Gastroesophageal sphincter (tissue), 4 donors: ENCODE measurements at regions not wholly inside any gene's neighbourhood (a gene's known extent, or its start where the extent isn't known, plus 50 kb on each side); places are given as distances from the start of the nearest gene placed in this dataset.
"Not testable (repeated sequence)": the region's sequence is repeated elsewhere in the genome, so short reads cannot be mapped to it uniquely, and the experiment has no call there.

ENCODE experiments used
- ATAC-seq: fragments of 150-250 bp; one replicate; pipeline ENCODE4 v1.9.1; 2016; ENCODE audit warnings: mild to moderate bottlenecking, moderate library complexity
- H3K27ac ChIP-seq, 4 donors: fragments of 200-600 bp; sonication (generic) in 3 of 4; 1 replicate in 3 of 4; 2 replicates in 1 of 4; pipeline ENCODE4 v1.5.1; 2016 to 2019
- H3K27me3 ChIP-seq: fragments of 200-600 bp; sonication (generic); one replicate; pipeline ENCODE4 v1.5.1; 2019
- H3K36me3 ChIP-seq, 2 donors: fragments of 200-600 bp; sonication (generic); one replicate each; pipeline ENCODE4 v1.5.1; 2019; ENCODE audit warnings: control low read depth in 1 of 2
- H3K4me1 ChIP-seq, 3 donors: fragments of 200-600 bp; sonication (generic); 1 replicate in 2 of 3; 2 replicates in 1 of 3; pipeline ENCODE4 v1.5.1; 2016 to 2019; ENCODE audit warnings: control low read depth in 2 of 3
- H3K4me3 ChIP-seq, 2 donors: fragments of 200-600 bp; sonication (generic); one replicate each; pipeline ENCODE4 v1.5.1; 2019; ENCODE audit warnings: mild to moderate bottlenecking in 1 of 2, moderate library complexity in 1 of 2
- H3K9me3 ChIP-seq, 3 donors: fragments of 200-600 bp; sonication (generic); one replicate each; pipeline ENCODE4 v1.5.1; 2017 to 2019; ENCODE audit warnings: control low read depth in 2 of 3
- EP300 ChIP-seq: sonication (generic); formaldehyde crosslinking; IDR thresholded peaks from one replicate; pipeline ENCODE4 v1.6.1; 2017; ENCODE audit warnings: antibody characterized with exemption, mild to moderate bottlenecking
- POLR2A ChIP-seq, 2 donors: fragments of 450-650 bp; IDR thresholded peaks; one replicate each; pipeline ENCODE4 v1.6.1; 2017; ENCODE audit warnings: antibody characterized with exemption in 2 of 2, mild to moderate bottlenecking in 2 of 2, moderate library complexity in 1 of 2
- POLR2AphosphoS5 ChIP-seq: sonication (generic); formaldehyde crosslinking; IDR thresholded peaks from one replicate; pipeline ENCODE4 v1.6.1; 2017; ENCODE audit warnings: antibody characterized with exemption
- WGBS, 2 donors: methylation state at CpG; one replicate each; pipeline ENCODE4 v1.1.5; 2018; ENCODE audit warnings: low coverage in 1 of 2; 5-methylcytosine and 5-hydroxymethylcytosine counted together
- TF ChIP-seq, protein P1 (sequence below), 4 experiments: fragments of 200-600 bp in 2 of 4; fragments of 450-650 bp in 2 of 4; sonication (generic) in 1 of 4; IDR thresholded peaks; one replicate each; pipeline ENCODE4 v1.5.1; 2017 to 2019; ENCODE audit warnings: antibody characterized with exemption in 4 of 4, mild to moderate bottlenecking in 2 of 4, moderate library complexity in 2 of 4

DNA sequence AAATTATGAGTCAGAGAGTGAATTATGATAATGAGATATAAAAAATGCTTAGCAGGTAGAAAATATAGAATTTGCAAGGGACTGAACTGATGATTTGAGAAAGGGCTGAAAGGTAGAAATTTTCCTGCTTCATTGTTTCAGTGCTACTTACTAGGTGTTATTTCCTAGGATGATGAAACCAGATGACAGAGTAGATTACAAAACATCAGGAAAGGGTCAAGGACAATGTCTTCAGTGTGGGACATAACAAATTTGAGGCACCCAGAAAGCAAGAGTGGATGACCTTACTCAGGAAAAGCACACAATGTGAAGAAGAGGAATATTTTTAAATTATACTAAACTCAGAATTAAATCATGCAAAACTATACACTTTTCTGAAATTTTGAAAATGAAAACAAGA is 102.1 kb downstream of the SHCBP1 start:
- TF ChIP-seq POLR2AphosphoS5 (no peak), EP300 (no peak), POLR2A (IDR thresholded peaks at IDR 0.05) (no peak)
- TF ChIP-seq, protein P1, sequence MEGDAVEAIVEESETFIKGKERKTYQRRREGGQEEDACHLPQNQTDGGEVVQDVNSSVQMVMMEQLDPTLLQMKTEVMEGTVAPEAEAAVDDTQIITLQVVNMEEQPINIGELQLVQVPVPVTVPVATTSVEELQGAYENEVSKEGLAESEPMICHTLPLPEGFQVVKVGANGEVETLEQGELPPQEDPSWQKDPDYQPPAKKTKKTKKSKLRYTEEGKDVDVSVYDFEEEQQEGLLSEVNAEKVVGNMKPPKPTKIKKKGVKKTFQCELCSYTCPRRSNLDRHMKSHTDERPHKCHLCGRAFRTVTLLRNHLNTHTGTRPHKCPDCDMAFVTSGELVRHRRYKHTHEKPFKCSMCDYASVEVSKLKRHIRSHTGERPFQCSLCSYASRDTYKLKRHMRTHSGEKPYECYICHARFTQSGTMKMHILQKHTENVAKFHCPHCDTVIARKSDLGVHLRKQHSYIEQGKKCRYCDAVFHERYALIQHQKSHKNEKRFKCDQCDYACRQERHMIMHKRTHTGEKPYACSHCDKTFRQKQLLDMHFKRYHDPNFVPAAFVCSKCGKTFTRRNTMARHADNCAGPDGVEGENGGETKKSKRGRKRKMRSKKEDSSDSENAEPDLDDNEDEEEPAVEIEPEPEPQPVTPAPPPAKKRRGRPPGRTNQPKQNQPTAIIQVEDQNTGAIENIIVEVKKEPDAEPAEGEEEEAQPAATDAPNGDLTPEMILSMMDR (IDR thresholded peaks at IDR 0.05), result no peak
- H3K27ac ChIP-seq, result no peak overlapping the region
- H3K27me3 ChIP-seq, result no peaks in the 10 kb centered on the region
- H3K36me3 ChIP-seq, result no peaks in the 10 kb centered on the region
- ATAC-seq, result no peak
- no peaks in the 10 kb centered on the region for H3K4me1 ChIP-seq
- no peak overlapping the region for H3K4me3 ChIP-seq
- peaks cover 0 to 11% (median 0%) of the 10 kb centered on the region in 3 donors for H3K9me3 ChIP-seq

DNA sequence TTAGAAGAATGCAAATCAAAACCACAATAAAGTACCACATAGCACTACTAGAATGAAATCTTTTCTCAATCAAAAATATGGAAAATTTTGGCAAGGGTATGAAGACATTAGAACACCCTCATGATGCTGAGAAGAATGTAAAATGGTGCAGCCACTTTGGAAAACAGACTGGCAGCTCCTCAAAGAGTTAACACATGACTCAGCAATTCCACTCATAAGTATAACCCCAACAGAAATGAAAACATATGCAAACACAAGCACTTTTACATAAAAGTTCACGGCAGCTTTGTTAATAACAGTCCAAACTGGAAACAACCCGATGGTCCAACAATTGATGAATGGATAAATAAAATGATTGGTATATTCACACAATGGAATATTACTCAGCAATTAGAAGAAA is 124.5 kb downstream of the SHCBP1 start:
- H3K4me3 ChIP-seq, result no peak overlapping the region
- no peaks in the 10 kb centered on the region for H3K9me3 ChIP-seq
- no peaks in the 10 kb centered on the region for H3K36me3 ChIP-seq
- no peak for TF ChIP-seq EP300
- TF ChIP-seq POLR2AphosphoS5, result no peak
- TF ChIP-seq POLR2A (IDR thresholded peaks at IDR 0.05), result no peak
- TF ChIP-seq, protein P1 (IDR thresholded peaks at IDR 0.05), result no peak
- no peaks in the 10 kb centered on the region for H3K4me1 ChIP-seq
- WGBS, 2 donors, result 60 to 94% methylated on average over 2 of the region's 2 CpGs
- no peak overlapping the region for H3K27ac ChIP-seq
- no peak for ATAC-seq
- no peaks in the 10 kb centered on the region for H3K27me3 ChIP-seq

GRCh38 chr16:46482895-46483294 is 138.3 kb downstream of the SHCBP1 start:
- TF ChIP-seq POLR2AphosphoS5 (no peak), POLR2A (IDR thresholded peaks at IDR 0.05) (no peak), EP300 (no peak)
- TF ChIP-seq, protein P1 (IDR thresholded peaks at IDR 0.05), result no peak
- Histone ChIP-seq H3K27me3 (no peaks in the 10 kb centered on the region), H3K36me3 (no peaks in the 10 kb centered on the region), H3K9me3 (peaks cover 0 to 9% (median 0%) of the 10 kb centered on the region in 3 donors), H3K27ac (no peak overlapping the region), H3K4me3 (no peak overlapping the region), H3K4me1 (no peaks in the 10 kb centered on the region)
- 40% methylated on average over 1 of the region's 4 CpGs; no CpG with 5 or more reads in 1 of the 2 donors for WGBS, 2 donors
- no peak for ATAC-seq

- TF ChIP-seq POLR2A (IDR thresholded peaks at IDR 0.05) (no peak), POLR2AphosphoS5 (no peak), EP300 (no peak)
- TF ChIP-seq, protein P1 (IDR thresholded peaks at IDR 0.05), result no peak
- Histone ChIP-seq H3K27me3 (no peaks in the 10 kb centered on the region), H3K4me1 (no peaks in the 10 kb centered on the region), H3K36me3 (no peaks in the 10 kb centered on the region), H3K4me3 (no peak overlapping the region), H3K9me3 (peaks cover 0 to 29% (median 0%) of the 10 kb centered on the region in 3 donors), H3K27ac (no peak overlapping the region)
- 71 to 78% methylated on average over 14 to 15 of the region's 15 CpGs for WGBS, 2 donors
- ATAC-seq, result no peak
Observed at GRCh38 chr16:46466239-46466638, 154.9 kb downstream of the SHCBP1 start.

GRCh38 chr16:46454801-46455200 is 166.4 kb downstream of the SHCBP1 start:
- not testable (repeated sequence) for H3K27me3 ChIP-seq, H3K36me3 ChIP-seq, ATAC-seq, H3K4me3 ChIP-seq, H3K27ac ChIP-seq, H3K9me3 ChIP-seq, H3K4me1 ChIP-seq
- WGBS, 2 donors, result no CpG with 5 or more reads among the region's 10 CpGs
